Right cardiac atrium (tissue), 5 donors: ENCODE measurements at regions not wholly inside any gene's neighbourhood (a gene's known extent, or its start where the extent isn't known, plus 50 kb on each side); places are given as distances from the start of the nearest gene placed in this dataset.
A peak's percentile ranks its signal among the peaks of the same experiment; 100 is the strongest.
"Not testable (repeated sequence)": the region's sequence is repeated elsewhere in the genome, so short reads cannot be mapped to it uniquely, and the experiment has no call there.

ENCODE experiments used
- ATAC-seq, 2 donors: fragments of 200-7000 bp; cut with Tn5 transposase; one replicate each; pipeline versions ENCODE4 v1.8.0 to v1.9.1; 2020; ENCODE audit warnings: moderate library complexity in 2 of 2, mild to moderate bottlenecking in 1 of 2
- DNase-seq, 3 donors: peaks; one replicate each; pipeline ENCODE4 v3.0.0-alpha.2; 2020
- H3K27ac ChIP-seq: one replicate; pipeline ENCODE4 v1.5.1; 2013; ENCODE audit warnings: mild to moderate bottlenecking, low read length, control low read depth, moderate library complexity
- H3K27me3 ChIP-seq: one replicate; pipeline ENCODE4 v1.6.1; 2013; ENCODE audit not compliant: control insufficient read depth, insufficient read depth
- H3K4me1 ChIP-seq: one replicate; pipeline ENCODE4 v1.6.1; 2013; ENCODE audit warnings: low read length; ENCODE audit not compliant: control insufficient read depth, insufficient read depth
- H3K4me3 ChIP-seq: one replicate; pipeline ENCODE4 v1.5.1; 2013; ENCODE audit warnings: low read length, control low read depth
- H3K9me3 ChIP-seq: one replicate; pipeline ENCODE4 v1.6.1; 2013; ENCODE audit warnings: low read length; ENCODE audit not compliant: control insufficient read depth
- WGBS: extraction: QIAGEN DNeasy Blood & Tissue Kit; methylation state at CpG from one replicate; pipeline ENCODE4 v1.1.7; 2013; 5-methylcytosine and 5-hydroxymethylcytosine counted together
- intact Hi-C, 4 donors: fragments of 100-400 bp; cut with DNase I; formaldehyde crosslinking; loops; one replicate each; pipeline versions ENCODE4 v1.11.0 to v1.14.0; 2022 to 2023
- donor health status: healthy with polysubstance abuse.
- donor health status: DM: no; HTN: yes; CAD: no.
- donor health status: DM: no; HTN: no; CAD: no.
- donor health status: DM: no; HTN: yes; CAD: no; lungs with severe emphysema.
- donor health status: DM: yes; HTN: yes; CAD: no.

DNA sequence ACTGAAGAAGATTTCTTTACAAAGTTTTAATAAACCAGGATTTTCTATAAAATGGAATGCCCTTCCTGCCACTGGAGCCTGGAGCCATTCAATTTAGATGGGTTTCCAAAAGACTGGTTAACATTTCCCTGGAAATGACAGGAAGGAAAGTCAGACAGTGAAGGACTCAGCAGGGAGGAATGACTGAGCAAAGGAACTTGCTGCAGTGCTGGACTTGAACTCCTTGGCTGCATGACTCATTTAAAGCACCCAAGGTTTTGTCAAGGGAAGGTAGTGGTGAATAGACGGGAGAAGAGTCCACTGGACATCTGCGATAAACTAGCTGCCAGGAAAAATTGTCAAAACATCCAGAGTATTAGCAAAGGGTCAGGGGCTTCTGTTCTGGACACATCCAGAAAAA, 163.8 kb upstream of the SLC28A3 start:
- Histone ChIP-seq H3K4me1 (no peaks in the 10 kb centered on the region), H3K27ac (no peak overlapping the region), H3K9me3 (no peaks in the 10 kb centered on the region), H3K4me3 (no peak overlapping the region), H3K27me3 (no peaks in the 10 kb centered on the region)
- ATAC-seq (no peak), DNase-seq (no peak)
- intact Hi-C loops, result no loop called here
- WGBS, result 78% methylated on average over 2 of the region's 2 CpGs

DNA sequence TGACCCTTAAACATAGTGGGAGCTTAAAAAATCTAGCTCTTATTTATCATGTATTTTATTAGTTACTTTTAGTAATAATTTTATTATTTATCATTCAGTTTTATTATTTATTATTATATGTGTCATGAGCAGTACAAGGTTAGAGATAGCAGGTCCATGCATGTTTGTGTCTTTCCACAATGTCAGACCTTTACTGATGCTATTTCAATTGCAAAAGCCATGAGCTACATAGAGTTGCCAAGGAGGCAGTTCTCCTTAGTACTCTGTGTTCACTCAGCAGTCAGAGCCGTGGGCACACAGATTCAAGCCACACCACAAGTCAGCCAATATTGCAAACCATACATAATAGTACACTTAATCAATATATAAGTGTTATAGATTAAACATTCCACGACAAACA, 157.9 kb upstream of the NTRK2 start:
- ATAC-seq (no peak), DNase-seq (no peak)
- WGBS, result 81% methylated on average over 2 of the region's 2 CpGs
- intact Hi-C loops, result no loop called here
- no peak overlapping the region for H3K4me3 ChIP-seq
- H3K27ac ChIP-seq, result no peak overlapping the region
- no peaks in the 10 kb centered on the region for H3K27me3 ChIP-seq
- no peaks in the 10 kb centered on the region for H3K4me1 ChIP-seq
- no peaks in the 10 kb centered on the region for H3K9me3 ChIP-seq

DNA sequence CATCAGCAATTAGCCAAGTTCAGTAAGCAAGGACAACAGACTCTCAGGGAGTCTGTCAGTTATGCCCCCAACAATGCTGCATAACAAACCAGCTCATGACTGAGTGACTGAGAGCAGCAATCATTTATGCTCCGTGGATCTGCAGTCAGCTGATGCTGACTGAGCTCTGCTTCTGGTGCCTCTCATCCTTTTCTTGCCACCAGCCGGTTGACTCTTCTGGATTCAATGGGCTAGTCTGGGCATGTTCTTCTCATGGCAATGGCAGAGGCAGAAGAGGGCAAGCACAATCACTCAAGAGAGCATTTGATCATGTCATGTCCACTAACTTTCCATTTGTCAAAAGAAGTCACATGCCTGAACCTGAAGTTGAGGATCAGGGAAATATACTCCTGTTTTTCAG, 157.0 kb upstream of the NTRK2 start:
- Histone ChIP-seq H3K4me3 (no peak overlapping the region), H3K27ac (no peak overlapping the region), H3K9me3 (no peaks in the 10 kb centered on the region), H3K27me3 (no peaks in the 10 kb centered on the region), H3K4me1 (no peaks in the 10 kb centered on the region)
- 87% methylated on average over 2 of the region's 2 CpGs for WGBS
- ATAC-seq (no peak), DNase-seq (no peak)
- intact Hi-C loops, result no loop called here

DNA sequence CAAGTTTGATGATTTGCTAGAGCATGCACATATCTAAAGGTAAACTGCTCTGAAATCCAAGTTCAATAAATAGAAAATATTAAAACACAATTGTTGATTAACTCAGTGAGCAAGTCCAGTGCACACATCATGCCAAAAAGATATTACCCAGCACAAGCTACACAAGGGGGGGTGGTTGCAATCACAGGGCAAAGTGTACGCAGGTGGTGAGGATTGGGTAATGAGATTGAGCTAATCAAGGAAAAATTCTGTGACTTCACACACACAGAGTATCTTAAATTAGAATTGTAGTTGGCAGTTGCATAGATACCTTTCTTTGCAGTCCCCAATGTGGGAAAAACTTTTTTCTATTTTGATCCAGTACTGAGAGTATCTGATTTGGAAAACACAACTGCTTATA, 156.1 kb upstream of the NTRK2 start:
- no peaks in the 10 kb centered on the region for H3K9me3 ChIP-seq
- no peaks in the 10 kb centered on the region for H3K4me1 ChIP-seq
- 61% methylated on average over 1 of the region's 1 CpG for WGBS
- intact Hi-C loops, result no loop called here
- no peak for DNase-seq
- H3K27ac ChIP-seq, result no peak overlapping the region
- ATAC-seq, result peak in 1 of 2 donors; percentile 43
- H3K27me3 ChIP-seq, result no peaks in the 10 kb centered on the region
- H3K4me3 ChIP-seq, result no peak overlapping the region

DNA sequence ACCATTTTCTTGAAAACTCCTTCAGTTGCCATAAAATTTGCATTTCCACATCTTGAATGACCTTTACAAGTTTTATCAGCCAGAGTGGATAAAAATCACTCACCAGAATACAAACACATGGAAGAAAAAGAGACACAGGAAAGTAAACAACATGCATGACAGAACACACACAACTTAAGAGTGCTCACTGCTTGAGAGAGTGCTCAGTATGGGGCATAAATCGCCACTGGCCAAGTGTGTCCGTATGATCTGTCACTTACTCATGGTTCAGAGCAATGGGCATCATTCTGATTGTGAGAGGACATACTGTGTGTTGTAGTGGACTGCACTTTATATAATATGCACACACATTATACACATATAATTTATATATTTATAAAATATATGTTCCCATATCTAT, 155.6 kb upstream of the NTRK2 start:
- intact Hi-C loops, result no loop called here

DNA sequence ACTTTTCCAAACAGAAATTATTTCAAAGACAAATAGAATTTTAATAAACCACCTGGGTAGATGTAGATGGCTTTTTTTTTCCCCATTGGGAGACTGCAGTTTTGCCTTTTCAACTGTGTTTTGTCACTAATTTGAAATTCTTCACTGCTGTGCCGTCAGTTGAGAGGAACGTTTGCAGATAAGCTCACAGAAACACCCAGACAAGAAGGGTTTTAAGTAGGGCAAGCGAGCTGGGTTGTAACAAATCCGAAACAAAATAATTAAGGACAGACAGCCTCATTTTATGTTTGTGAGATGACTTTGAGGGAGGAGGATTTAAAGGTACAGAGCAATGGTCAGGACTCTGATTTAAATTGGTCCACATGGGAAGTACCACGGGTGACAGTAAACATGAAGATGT, 155.1 kb upstream of the NTRK2 start:
- WGBS, result 39% methylated on average over 5 of the region's 5 CpGs
- H3K4me3 ChIP-seq, result no peak overlapping the region
- DNase-seq, result no peak
- H3K27ac ChIP-seq, result no peak overlapping the region
- H3K9me3 ChIP-seq, result no peaks in the 10 kb centered on the region
- no peaks in the 10 kb centered on the region for H3K27me3 ChIP-seq
- intact Hi-C loops, result no loop called here
- ATAC-seq, result no peak
- no peaks in the 10 kb centered on the region for H3K4me1 ChIP-seq

More for the DNA sequence above, 155.6 kb upstream of the NTRK2 start:
- WGBS, result 74% methylated on average over 2 of the region's 2 CpGs
- no peaks in the 10 kb centered on the region for H3K9me3 ChIP-seq
- no peak overlapping the region for H3K27ac ChIP-seq
- H3K4me1 ChIP-seq, result no peaks in the 10 kb centered on the region
- H3K27me3 ChIP-seq, result no peaks in the 10 kb centered on the region
- DNase-seq, result no peak
- H3K4me3 ChIP-seq, result no peak overlapping the region
- peak in 1 of 2 donors; percentile 20 for ATAC-seq

DNA sequence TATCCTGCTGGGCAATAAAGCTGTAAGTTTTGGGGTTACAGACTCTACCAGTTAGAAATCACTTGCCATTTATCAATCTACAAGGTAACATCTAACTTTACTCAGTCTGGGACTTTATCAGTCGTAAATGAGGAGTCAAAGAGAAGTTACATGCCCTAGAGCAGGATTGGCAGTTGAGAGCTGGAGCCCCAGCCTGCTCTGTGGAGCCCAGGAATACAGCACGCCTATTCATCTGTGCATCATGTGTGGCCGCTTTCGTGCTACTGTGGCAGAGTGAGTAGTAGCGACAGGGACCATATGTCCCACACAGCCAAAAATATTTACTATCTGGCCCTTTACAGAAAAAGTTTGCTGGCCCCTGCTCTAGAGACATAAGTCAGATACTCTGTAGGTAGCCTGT, 152.5 kb upstream of the NTRK2 start:
- Histone ChIP-seq H3K9me3 (no peaks in the 10 kb centered on the region), H3K4me1 (no peaks in the 10 kb centered on the region), H3K4me3 (no peak overlapping the region)

DNA sequence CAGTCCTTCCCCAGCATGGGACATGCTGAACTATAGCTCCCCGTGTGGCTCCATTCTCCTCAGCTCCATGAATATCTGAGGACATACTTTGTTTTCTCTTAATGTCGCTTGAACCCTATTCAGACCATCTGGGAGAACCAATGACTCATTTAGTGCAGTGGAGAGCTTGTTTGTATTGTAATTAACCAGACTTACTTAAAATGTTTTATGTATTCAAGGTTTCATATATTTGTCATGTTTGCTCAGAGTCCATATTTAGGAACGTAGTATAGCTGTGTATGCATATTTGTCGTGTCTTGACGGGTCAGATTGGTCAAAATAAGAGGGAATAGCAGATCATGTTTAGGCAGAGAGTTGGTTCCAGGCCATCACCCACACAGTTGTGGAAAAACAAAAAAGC, 150.1 kb upstream of the NTRK2 start:
- no peaks in the 10 kb centered on the region for H3K4me1 ChIP-seq
- 86% methylated on average over 5 of the region's 5 CpGs for WGBS
- ATAC-seq, result no peak
- no peak for DNase-seq
- no peaks in the 10 kb centered on the region for H3K27me3 ChIP-seq
- H3K27ac ChIP-seq, result no peak overlapping the region
- no peaks in the 10 kb centered on the region for H3K9me3 ChIP-seq
- no peak overlapping the region for H3K4me3 ChIP-seq
- intact Hi-C loops, result no loop called here

More for the DNA sequence above, 152.5 kb upstream of the NTRK2 start:
- WGBS, result 81% methylated on average over 5 of the region's 5 CpGs
- intact Hi-C loops, result no loop called here
- Histone ChIP-seq H3K27me3 (no peaks in the 10 kb centered on the region), H3K27ac (no peak overlapping the region)
- DNase-seq, result no peak
- no peak for ATAC-seq

DNA sequence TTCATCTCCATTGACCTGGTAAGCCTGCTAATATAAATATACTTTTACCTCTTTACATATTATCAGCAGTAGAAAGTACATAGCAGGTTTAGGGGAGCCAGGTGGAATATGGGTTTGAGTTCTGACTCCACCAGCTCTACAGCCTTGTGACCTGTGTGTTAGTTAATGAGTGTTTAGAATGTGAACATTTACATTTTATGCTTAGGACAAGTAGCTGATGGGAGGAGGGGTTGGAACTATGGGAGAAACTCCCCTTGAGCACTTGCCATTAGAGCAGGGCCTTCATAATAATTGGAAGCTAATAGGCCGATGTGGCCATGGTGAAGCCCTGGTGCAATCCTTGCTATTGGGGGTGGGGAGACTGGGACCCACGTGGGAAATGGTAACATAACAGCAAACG, 148.3 kb upstream of the NTRK2 start:
- ATAC-seq (no peak), DNase-seq (no peak)
- Histone ChIP-seq H3K9me3 (no peaks in the 10 kb centered on the region), H3K4me1 (no peaks in the 10 kb centered on the region), H3K27me3 (no peaks in the 10 kb centered on the region), H3K4me3 (no peak overlapping the region), H3K27ac (no peak overlapping the region)
- intact Hi-C loops, result no loop called here
- 71% methylated on average over 3 of the region's 3 CpGs for WGBS

DNA sequence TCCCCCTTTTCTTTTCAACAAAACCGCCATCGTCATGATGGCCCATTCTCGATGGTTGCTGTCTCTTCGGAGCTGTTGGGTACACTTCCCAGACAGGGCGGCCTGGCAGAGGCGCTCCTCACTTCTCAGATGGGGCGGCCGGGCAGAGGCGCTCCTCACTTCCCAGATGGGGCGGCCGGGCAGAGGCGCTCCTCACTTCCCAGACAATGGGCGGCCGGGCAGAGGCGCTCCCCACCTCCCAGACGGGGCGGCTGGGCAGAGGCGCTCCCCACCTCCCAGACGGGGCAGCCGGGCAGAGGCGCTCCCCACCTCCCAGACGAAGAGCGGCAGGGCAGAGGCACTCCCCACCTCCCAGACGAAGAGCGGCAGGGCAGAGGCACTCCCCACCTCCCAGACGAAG, 143.3 kb upstream of the NTRK2 start:
- intact Hi-C loops, H3K9me3 ChIP-seq, H3K27me3 ChIP-seq, H3K4me1 ChIP-seq, ATAC-seq, H3K4me3 ChIP-seq, DNase-seq, H3K27ac ChIP-seq: not testable (repeated sequence)
- WGBS, result 97% methylated on average over 26 of the region's 26 CpGs

DNA sequence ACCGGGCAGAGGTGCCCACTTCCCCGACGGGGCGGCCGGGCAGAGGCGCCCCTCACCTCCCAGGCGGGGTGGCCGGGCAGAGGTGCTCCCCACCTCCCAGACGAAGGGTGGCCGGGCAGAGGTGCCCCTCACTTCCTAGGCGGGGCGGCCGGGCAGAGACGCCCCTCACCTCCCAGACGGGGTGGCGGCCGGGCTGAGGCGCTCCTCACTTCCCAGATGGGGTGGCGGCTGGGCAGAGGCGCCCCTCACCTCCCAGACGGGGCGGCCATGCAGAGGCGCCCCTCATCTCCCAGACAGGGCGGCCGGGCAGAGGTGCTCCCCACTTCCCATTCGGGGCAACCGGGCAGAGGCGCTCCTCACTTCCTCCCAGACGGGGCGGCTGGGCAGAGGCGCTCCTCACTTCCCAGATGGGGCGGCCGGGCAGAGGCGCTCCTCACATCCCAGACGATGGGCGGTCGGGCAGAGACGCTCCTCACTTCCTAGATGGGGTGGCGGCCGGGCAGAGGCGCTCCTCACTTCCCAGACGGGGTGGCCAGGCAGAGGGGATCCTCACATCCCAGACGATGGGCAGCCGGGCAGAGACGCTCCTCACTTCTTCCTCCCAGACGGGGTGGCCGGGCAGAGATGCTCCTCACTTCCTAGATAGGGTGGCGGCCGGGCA, 142.3 kb upstream of the NTRK2 start:
- intact Hi-C loops, H3K4me1 ChIP-seq, H3K27me3 ChIP-seq, H3K4me3 ChIP-seq, H3K27ac ChIP-seq, H3K9me3 ChIP-seq, ATAC-seq: not testable (repeated sequence)
- WGBS, result 97% methylated on average over 49 of the region's 49 CpGs
- DNase-seq, result peak in 2 of 3 donors; percentile 32 to 57

DNA sequence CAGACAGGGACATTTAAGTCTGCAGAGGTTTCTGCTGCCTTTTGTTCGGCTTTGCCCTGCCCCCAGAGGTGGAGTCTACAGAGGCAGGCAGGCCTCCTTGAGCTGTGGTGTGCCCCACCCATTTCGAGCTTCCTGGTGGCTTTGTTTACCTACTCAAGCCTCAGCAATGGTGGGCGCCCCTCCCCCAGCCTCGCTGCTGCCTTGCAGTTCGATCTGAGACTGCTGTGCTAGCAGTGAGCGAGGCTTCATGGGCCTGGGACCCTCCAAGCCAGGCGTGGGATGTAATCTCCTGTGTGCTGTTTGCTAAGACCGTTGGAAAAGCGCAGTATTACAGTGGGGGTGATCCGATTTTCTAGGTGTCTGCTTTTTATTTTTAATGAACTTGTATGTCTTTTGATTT, 133.6 kb upstream of the NTRK2 start:
- 62% methylated on average over 10 of the region's 10 CpGs for WGBS
- H3K4me3 ChIP-seq, H3K9me3 ChIP-seq, H3K4me1 ChIP-seq, H3K27me3 ChIP-seq, H3K27ac ChIP-seq, intact Hi-C loops, ATAC-seq, DNase-seq: not testable (repeated sequence)
